HS-5 (cell line): ENCODE measurements at regions not wholly inside any gene's neighbourhood (a gene's known extent, or its start where the extent isn't known, plus 50 kb on each side); places are given as distances from the start of the nearest gene placed in this dataset.

Source experiments
- DNase-seq: peaks from one replicate; pipeline ENCODE4 v3.0.0-alpha.2; 2012; ENCODE audit warnings: low read depth

DNA sequence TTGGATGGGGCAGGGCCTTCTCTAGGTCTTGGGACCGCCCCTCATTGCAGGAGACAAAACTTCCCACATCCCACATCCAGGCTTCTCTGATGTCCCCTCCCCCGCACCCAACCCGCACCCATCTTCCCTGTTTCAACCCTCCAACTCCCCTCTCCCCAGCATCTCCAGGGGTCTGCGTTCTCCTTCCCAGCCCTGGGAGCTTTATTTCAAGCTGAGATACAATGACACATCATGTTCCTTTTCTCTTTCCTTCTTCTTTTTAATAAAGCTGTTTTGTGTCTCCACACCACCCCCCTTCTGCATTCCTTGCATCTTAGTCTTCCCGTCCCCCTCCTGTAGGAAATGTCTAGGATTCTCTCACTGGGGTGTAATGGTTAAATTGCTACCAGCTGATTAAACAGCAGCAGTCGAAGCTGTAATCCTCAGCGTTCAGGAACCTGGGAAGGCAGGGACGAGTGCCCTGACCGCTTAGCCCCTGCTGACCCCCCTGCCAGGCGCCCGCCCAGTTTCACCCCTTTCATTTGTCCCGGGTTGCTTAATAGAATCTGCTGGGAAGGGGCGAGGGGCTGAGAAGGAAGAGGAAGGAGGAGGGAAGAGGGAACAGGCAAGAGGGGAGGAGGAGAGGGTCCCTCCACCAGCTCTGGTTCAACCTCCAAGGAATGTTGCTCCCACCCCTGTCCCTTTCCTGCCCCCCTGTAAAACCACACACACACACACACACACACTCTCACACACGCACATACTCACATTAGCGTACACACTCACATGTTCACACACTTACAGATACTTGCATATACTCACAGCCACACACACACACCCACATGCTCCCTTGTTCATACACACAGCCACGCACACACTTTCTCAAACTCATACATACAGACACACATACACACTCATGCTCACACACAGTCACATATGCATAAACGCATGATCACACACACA, 104.5 kb upstream of the MED13L start:
- peak; percentile 95 for DNase-seq

DNA sequence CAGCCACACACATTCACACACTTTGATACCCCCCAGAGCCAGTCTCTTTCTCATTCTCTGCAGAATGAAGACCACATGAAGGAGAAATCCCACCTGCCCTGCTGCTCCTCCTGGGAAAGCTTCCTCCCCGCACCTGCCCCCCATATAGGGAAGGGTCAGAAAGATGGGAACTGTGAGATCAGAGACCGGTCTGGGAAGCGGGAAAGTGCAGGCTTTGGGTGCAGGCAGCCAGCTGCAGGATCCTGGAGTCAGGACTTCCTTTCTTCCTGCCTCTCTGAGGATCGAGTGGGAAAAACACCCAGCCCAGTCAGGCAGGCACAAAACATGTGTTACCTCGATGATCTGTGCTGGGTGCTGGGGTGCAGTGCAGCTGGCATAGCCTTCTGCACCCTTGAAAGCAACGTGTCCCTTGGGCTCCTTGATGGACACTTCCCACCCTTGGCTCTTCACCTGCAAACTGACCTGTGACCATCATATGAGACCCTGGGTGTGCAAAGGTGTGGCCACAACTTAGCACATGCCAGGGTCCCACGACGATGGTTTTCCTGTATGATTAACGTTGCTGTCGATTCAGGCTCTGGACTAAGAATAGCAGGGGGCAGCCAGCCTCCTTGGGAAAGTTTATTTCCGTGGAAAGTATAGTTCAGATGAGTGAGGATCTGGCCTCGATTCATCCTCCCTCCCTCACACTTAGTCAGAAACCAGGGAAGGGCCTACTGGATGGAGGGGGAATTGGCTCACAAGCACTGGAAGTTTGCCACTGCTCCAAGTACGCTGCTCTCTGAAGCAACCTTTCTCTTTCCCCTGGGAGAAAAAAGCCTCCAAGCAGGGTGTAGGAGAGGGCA, 105.4 kb upstream of the MED13L start:
- peak; percentile 95 for DNase-seq

DNA sequence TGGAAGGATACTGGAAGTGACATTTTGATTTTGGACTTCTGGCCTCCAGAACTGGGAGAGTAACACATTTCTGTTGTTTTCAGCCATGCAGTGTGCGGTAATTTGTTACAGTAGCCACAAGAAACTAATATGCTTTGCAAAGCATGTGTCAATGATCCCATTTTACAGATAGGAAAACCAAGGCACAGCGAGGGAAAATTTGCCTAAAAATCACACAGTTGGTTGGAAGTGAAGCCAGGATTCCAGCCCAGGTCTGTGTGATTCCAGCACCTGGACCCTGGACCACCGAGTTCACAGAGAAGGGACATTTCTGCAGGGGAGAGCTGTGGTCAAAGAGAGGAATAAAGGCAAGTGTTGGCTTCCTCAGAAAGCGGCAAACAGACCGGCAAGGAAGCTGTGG, 106.7 kb upstream of the MED13L start:
- no peak for DNase-seq

DNA sequence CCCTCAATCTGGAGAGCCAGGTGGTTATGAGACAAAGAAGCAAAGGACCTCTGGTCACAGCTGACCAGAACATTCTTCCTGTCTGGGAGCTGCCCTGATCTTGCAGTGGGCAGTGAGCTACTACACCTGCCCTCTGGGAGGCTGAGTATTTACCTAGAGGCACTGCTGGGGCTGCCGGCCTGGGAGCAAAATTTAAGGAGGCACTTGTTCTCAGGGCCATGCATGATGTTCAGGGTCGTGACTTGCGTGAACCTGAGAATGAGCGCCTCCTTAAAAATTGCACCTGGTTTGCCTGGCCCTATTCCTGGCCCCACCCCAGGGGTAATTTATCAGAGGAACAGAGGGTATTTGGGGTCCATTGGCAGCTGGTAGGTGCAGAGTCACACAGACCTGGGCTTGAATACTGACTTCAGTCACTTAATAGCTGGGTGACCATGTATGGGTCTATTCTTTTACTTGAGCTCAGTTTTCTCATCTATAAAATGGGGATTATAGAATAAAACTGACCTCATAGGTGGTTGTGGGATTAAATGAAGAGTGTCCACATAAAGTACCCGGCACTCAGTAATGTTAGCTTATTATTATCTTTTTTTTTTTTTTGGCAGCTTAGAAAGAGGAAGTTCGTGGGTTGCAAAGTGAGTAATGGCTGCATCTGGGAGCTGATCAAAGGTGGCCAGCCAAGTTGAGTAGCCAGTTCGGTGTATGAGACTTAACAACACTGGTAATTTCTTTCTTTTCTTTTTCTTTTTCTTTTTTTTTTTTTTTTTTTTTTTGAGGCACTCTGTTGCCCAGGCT, 107.4 kb upstream of the MED13L start:
- DNase-seq, result no peak

GRCh38 chr12:116385486-116386217, 108.2 kb upstream of the MED13L start:
- no peak for DNase-seq

DNA sequence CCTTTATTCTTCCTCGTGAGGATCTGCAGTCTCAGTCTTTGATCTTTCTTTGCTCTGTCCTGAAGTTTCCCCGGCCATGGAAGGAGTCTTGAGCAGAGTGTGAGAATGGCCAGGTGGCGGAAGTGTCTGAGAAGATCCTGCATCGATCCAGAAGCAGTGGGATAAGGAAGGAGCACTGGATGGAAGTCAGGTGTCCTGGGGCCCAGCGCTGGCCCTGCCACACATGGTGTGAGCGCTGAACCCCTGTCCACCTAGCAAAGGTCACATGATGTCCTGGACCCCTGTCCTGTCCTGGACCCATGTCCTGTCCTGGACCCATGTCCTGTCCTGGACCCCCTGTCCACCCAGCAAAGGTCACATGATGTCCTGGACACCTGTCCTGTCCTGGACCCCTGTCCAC, 111.8 kb upstream of the MED13L start:
- no peak for DNase-seq

- peak; percentile 89 for DNase-seq
These were observed 112.5 kb upstream of the MED13L start for GRCh38 chr12:116389990-116390389.

- no peak for DNase-seq
These were observed 113.2 kb upstream of the MED13L start for GRCh38 chr12:116390401-116391335.

- DNase-seq, result no peak
These were observed 114.0 kb upstream of the MED13L start for GRCh38 chr12:116391501-116391900.

GRCh38 chr12:116392061-116392460, 114.6 kb upstream of the MED13L start:
- DNase-seq, result no peak

- DNase-seq, result no peak
These were observed 115.8 kb upstream of the MED13L start for GRCh38 chr12:116393255-116393654.

GRCh38 chr12:116393859-116394650, 116.6 kb upstream of the MED13L start:
- DNase-seq, result no peak

DNA sequence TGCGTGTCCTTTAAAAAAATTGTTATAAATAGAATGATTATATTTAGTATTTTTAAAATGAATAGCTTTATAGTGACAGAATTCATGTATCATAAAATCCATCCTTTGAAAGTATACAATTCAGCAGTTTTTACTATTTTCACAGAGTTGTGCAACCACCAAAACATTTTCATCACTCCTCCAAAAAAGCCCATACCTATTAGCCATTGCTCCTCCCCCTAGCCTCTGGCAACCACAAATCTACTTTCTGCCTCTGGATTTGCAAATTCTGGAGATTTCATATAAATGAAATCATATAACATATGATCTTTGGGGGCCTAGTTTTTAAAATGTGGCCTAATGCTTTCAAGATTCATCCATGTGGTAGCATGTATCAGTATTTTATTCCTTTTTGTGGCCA, 117.9 kb upstream of the MED13L start:
- no peak for DNase-seq

DNA sequence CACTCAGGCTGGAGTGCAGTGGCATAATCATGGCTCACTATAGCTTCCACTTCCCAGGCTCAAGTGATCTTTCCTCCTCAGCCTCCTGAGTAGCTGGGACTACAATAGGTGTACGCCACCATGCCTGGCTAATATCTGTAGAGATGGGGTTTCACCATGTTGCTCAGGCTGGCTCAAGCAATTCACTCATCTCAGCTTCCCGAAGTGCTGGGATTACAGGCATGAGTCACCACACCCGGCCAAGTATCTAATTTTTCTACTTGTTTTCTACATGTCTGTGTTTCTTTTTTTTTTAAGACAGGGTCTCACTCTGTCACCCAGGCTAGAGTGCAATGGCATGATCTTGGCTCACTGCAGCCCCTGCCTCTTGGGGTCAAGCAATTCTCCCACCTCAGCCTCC, 119.7 kb upstream of the MED13L start:
- DNase-seq, result peak; percentile 19

DNA sequence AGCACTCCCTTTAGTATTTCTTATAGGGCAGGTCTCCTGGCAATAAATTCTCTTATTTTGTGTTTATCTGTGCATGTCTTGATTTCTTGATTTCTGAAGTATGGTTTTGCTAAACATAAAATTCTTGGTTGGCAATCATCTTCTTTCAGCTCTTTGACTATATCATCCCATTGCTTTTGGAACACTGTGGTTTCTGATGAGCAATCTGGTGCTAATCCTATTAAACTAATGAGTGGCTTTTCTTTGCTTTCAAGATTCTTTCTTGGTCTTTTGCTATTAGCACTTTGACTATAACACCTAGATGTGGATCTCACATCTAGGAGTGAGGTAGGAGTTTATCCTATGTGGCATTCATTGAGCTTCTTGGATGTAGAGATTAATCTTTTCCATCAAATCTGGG, 120.7 kb upstream of the MED13L start:
- no peak for DNase-seq

- DNase-seq, result no peak
These were observed 121.6 kb upstream of the MED13L start for GRCh38 chr12:116399055-116399454.

- DNase-seq, result no peak
These were observed 123.3 kb upstream of the MED13L start for GRCh38 chr12:116400636-116401372.

DNA sequence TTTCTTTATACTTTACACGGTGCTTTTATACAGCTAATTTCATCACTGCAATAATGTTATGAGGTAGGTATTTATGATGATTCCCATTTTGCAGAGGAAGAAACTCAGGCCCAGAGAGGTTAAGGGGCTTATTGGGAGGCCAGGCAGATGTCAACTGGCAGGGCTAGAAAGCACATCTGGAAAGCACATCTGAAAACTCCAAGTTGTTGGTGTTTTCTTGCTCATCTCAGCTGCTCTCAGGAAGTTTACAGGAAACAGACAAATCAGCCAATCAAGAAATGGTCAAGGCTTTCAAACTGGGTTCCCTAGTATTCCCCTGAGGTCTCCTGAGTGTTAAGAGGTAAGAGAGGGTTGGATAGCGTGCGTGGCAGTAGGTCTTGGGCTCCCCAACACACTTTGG, 124.1 kb upstream of the MED13L start:
- no peak for DNase-seq
